Loucy (cell line): ENCODE measurements at regions not wholly inside any gene's neighbourhood (a gene's known extent, or its start where the extent isn't known, plus 50 kb on each side); places are given as distances from the start of the nearest gene placed in this dataset.

ENCODE experiments used
- CTCF ChIP-seq: fragments of 200-600 bp; sonication (generic); conservative IDR thresholded peaks from 2 replicates; pipeline ENCODE4 v1.5.1; 2014; ENCODE audit warnings: mild to moderate bottlenecking, antibody characterized with exemption, low read length
- EZH2phosphoT487 ChIP-seq: fragments of 200-600 bp; IDR thresholded peaks from 2 replicates; pipeline ENCODE4 v1.6.1; 2018; ENCODE audit warnings: antibody characterized with exemption, mild to moderate bottlenecking, moderate library complexity, borderline replicate concordance

DNA sequence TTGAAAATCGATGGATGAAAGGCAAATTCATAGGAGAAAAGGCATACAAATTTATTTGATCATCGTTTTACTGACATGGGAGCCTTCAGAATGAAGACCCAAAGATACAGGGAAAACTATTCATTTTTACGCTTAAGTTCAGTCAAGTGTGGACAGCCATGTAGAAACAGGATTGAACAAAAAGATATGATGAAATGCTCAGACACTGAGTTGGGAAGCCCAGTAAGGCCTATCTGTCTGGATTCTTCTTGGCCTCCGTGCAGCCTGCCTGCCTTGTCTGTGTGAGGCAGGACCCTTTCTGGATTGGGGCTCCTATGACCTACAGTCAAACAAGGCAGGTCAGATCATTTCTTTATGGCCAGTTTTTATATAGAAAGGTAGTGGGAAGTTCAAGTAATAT is 203.8 kb upstream of the MYL2 start:
- TF ChIP-seq CTCF (no peak), EZH2phosphoT487 (no peak)
